GM12878 (cell line): ENCODE measurements at regions not wholly inside any gene's neighbourhood (a gene's known extent, or its start where the extent isn't known, plus 50 kb on each side); places are given as distances from the start of the nearest gene placed in this dataset.

ENCODE experiments used
- ATAC-seq: fragments of 200-7000 bp; cut with Tn5 transposase; 3 replicates; pipeline ENCODE4 v1.9.1; 2020; ENCODE audit warnings: mild to moderate bottlenecking, moderate library complexity
- BruUV-seq: library from RNA; stranded (reverse); fragments of 400-500 nt; replicated peaks from 2 replicates; lab custom pipeline; 2021; lab: Mats Ljungman, UMichigan
- CTCF ChIA-PET: fragments of 300-600 bp; sonication (Branson Sonifier 250); formaldehyde crosslinking; extraction: SDS; loops from one replicate; lab custom pipeline; 2021; ENCODE audit warnings: inconsistent platforms; lab: Yijun Ruan, JAX
- POLR2A ChIA-PET: fragments of 350-600 bp; formaldehyde crosslinking; extraction: SDS; loops from one replicate; lab custom pipeline; 2021; ENCODE audit warnings: inconsistent platforms; lab: Charles Lee
- RAD21 ChIA-PET: fragments of 300-600 bp; sonication (Branson Sonifier 250); formaldehyde crosslinking; loops from one replicate; lab custom pipeline; 2023; ENCODE audit warnings: antibody characterized with exemption; ENCODE audit not compliant: unreplicated experiment; lab: Charles Lee
- SMC1A ChIA-PET: fragments of 300-600 bp; sonication (Branson Sonifier 250); formaldehyde crosslinking; loops from one replicate; lab custom pipeline; 2023; ENCODE audit not compliant: unreplicated experiment, uncharacterized antibody; lab: Charles Lee
- DNase-seq: peaks from one replicate; pipeline ENCODE4 v3.0.0-alpha.2; 2011; ENCODE audit warnings: low read depth, low spot score
- FAIRE-seq: peaks from 3 replicates; lab custom pipeline; 2011; peaks lifted over from hg19 to GRCh38; lab: Jason Lieb, UNC
- H2AFZ ChIP-seq: 2 replicates; pipeline ENCODE4 v1.6.0; 2011; ENCODE audit warnings: low read depth, low read length, control low read depth; ENCODE audit not compliant: control insufficient read depth
- H3K27ac ChIP-seq: 2 replicates; pipeline ENCODE4 v1.5.1; 2011; ENCODE audit warnings: control low read depth; ENCODE audit not compliant: control insufficient read depth, insufficient read depth
- H3K27me3 ChIP-seq, 2 experiments: replicated peaks in 1 of 2; 2 replicates each; pipeline versions ENCODE4 v1.6.0 to v1.6.1; 2011; ENCODE audit warnings: low read length in 1 of 2; ENCODE audit not compliant: control insufficient read depth in 2 of 2, insufficient read depth in 2 of 2
- H3K36me3 ChIP-seq, 2 experiments: 2 replicates each; pipeline ENCODE4 v1.5.1; 2011; ENCODE audit warnings: low read length in 1 of 2; ENCODE audit not compliant: control insufficient read depth in 2 of 2, insufficient read depth in 2 of 2
- H3K4me1 ChIP-seq: 2 replicates; pipeline ENCODE4 v1.6.1; 2011; ENCODE audit warnings: mild to moderate bottlenecking, low read length, moderate library complexity, mixed read lengths; ENCODE audit not compliant: control insufficient read depth, insufficient read depth
- H3K4me2 ChIP-seq: 2 replicates; pipeline ENCODE4 v1.6.0; 2011; ENCODE audit warnings: control low read depth; ENCODE audit not compliant: control insufficient read depth, insufficient read depth
- H3K4me3 ChIP-seq: fragments of 200-600 bp; sonication (generic); 2 replicates; pipeline ENCODE4 v1.5.1; 2016
- H3K79me2 ChIP-seq: 2 replicates; pipeline ENCODE4 v1.6.0; 2011; ENCODE audit warnings: low read length; ENCODE audit not compliant: control insufficient read depth, insufficient read depth
- H3K9ac ChIP-seq: 2 replicates; pipeline ENCODE4 v1.8.0; 2011; ENCODE audit warnings: low read length, control low read depth, mixed read lengths; ENCODE audit not compliant: control insufficient read depth, insufficient read depth
- H3K9me3 ChIP-seq: replicated peaks from 3 replicates; pipeline ENCODE4 v1.5.1; 2011; ENCODE audit warnings: mild to moderate bottlenecking, low read length; ENCODE audit not compliant: control insufficient read depth, insufficient read depth
- H4K20me1 ChIP-seq: 2 replicates; pipeline ENCODE4 v1.6.0; 2011; ENCODE audit not compliant: control insufficient read depth, insufficient read depth
- ESRRA ChIP-seq: IDR thresholded peaks from 2 replicates; pipeline ENCODE4 v1.6.1; 2012; ENCODE audit warnings: mild to moderate bottlenecking, low read length, improper control_type of control experiment
- HDAC2 ChIP-seq: fragments of 200-600 bp; sonication (generic); IDR thresholded peaks from 2 replicates; pipeline ENCODE4 v1.6.1; 2017
- IKZF2 ChIP-seq, 2 experiments: fragments of 450-650 bp; IDR thresholded peaks; 2 replicates each; pipeline ENCODE4 v1.6.1; 2017; ENCODE audit warnings: mild to moderate bottlenecking in 2 of 2, moderate library complexity in 2 of 2
- IRF3 ChIP-seq: fragments of 450-650 bp; IDR thresholded peaks from 2 replicates; pipeline ENCODE4 v1.6.1; 2014; ENCODE audit warnings: mild to moderate bottlenecking
- NFIC ChIP-seq: IDR thresholded peaks from 2 replicates; pipeline ENCODE4 v1.6.1; 2012; ENCODE audit warnings: low read depth, mild to moderate bottlenecking, inconsistent platforms, low read length, moderate library complexity
- PKNOX1 ChIP-seq: fragments of 450-650 bp; IDR thresholded peaks from 2 replicates; pipeline ENCODE4 v1.6.1; 2016; ENCODE audit warnings: mild to moderate bottlenecking
- RAD21 ChIP-seq: IDR thresholded peaks from 2 replicates; pipeline ENCODE4 v1.6.1; 2011; ENCODE audit warnings: mild to moderate bottlenecking, low read depth, low read length, moderate library complexity; ENCODE audit not compliant: insufficient read depth
- RFX5 ChIP-seq: IDR thresholded peaks from 2 replicates; pipeline ENCODE4 v1.6.1; 2011; ENCODE audit warnings: low read depth, low read length, improper control_type of control experiment
- SMAD5 ChIP-seq: IDR thresholded peaks from 2 replicates; pipeline ENCODE4 v1.6.1; 2016; ENCODE audit warnings: antibody characterized with exemption, low read depth
- SPI1 ChIP-seq: IDR thresholded peaks from 2 replicates; pipeline ENCODE4 v1.6.1; 2011; ENCODE audit warnings: low read depth, mild to moderate bottlenecking, low read length, moderate library complexity, borderline replicate concordance; ENCODE audit not compliant: insufficient read depth
- SRF ChIP-seq, 2 experiments: IDR thresholded peaks; 2 replicates each; pipeline ENCODE4 v1.6.1; 2011; ENCODE audit warnings: low read depth in 2 of 2, low read length in 2 of 2, mild to moderate bottlenecking in 1 of 2, moderate library complexity in 1 of 2
- STAT3 ChIP-seq: IDR thresholded peaks from 2 replicates; pipeline ENCODE4 v1.6.1; 2011; ENCODE audit warnings: low read depth, low read length, improper control_type of control experiment
- WGBS: methylation state at CpG from one replicate; pipeline ENCODE4 v1.1.6; 2016; ENCODE audit warnings: low lambda C conversion rate; ENCODE audit not compliant: insufficient replicate concordance, insufficient coverage; ENCODE audit errors: missing lambda C conversion rate; 5-methylcytosine and 5-hydroxymethylcytosine counted together
- in situ Hi-C: fragments of 300-500 bp; cut with MboI; formaldehyde crosslinking; loops from 9 replicates; pipeline ENCODE4 v1.14.3; 2018; ENCODE audit warnings: mixed read lengths
- intact Hi-C: fragments of 100-400 bp; cut with micrococcal nuclease; formaldehyde crosslinking; loops from one replicate; pipeline ENCODE4 v1.14.2; 2022; ENCODE audit not compliant: unreplicated experiment

GRCh38 chr18:42156281-42156680, 201.2 kb downstream of the PIK3C3 start:
- DNase-seq = no peak
- Histone ChIP-seq H3K4me1 (no peaks in the 10 kb centered on the region), H3K9ac (no peak overlapping the region), H4K20me1 (no peaks in the 10 kb centered on the region), H3K27ac (no peak overlapping the region), H3K27me3 (no peaks in the 10 kb centered on the region), H3K4me2 (no peak overlapping the region), H3K9me3 (no peaks in the 10 kb centered on the region), H3K4me3 (no peak overlapping the region), H2AFZ (no peak overlapping the region), H3K36me3 (no peaks in the 10 kb centered on the region), H3K79me2 (no peaks in the 10 kb centered on the region)
- ChIA-PET CTCF (interaction anchor here (1.5 kb wide), 1 partner anchor 103 kb away, joined by 6 read pairs; no protein-coding TSS in a partner anchor), SMC1A (interaction anchor here (0.8 to 2.7 kb wide), 5 partner anchors 32 to 119 kb away, joined by 3 to 15 read pairs (median 4); no protein-coding TSS in a partner anchor), POLR2A (no interaction called here), RAD21 (interaction anchor here (1.4 to 1.7 kb wide), 2 partner anchors 42 to 62 kb away, joined by 3 to 5 read pairs; no protein-coding TSS in a partner anchor)
- no peak for ATAC-seq
- TF ChIP-seq RAD21 (no peak), HDAC2 (no peak)
- in situ Hi-C loops = no loop called here
- BruUV-seq = no TSS peak
- intact Hi-C loops = no loop called here
- FAIRE-seq = no peak

- ChIA-PET SMC1A (interaction anchor here (0.7 to 2.7 kb wide), 5 partner anchors 11 to 118 kb away, joined by 3 to 15 read pairs (median 4); no protein-coding TSS in a partner anchor), CTCF (interaction anchor here (1.1 to 1.5 kb wide), 2 partner anchors 13 to 104 kb away, joined by 4 to 6 read pairs; no protein-coding TSS in a partner anchor), POLR2A (no interaction called here), RAD21 (interaction anchor here (1.7 kb wide), 1 partner anchor 43 kb away, joined by 5 read pairs; no protein-coding TSS in a partner anchor)
- no peaks in the 10 kb centered on the region for H3K9me3 ChIP-seq
- in situ Hi-C loops (no loop called here), intact Hi-C loops (no loop called here)
- no peaks in the 10 kb centered on the region for H3K79me2 ChIP-seq
- H3K4me1 ChIP-seq = no peaks in the 10 kb centered on the region
- no peaks in the 10 kb centered on the region for H3K27me3 ChIP-seq
- no peak overlapping the region for H3K9ac ChIP-seq
- no peak overlapping the region for H3K4me3 ChIP-seq
- no peak overlapping the region for H3K27ac ChIP-seq
- WGBS = 54% methylated on average over 1 of the region's 1 CpG
- H2AFZ ChIP-seq = no peak overlapping the region
- H3K36me3 ChIP-seq = no peaks in the 10 kb centered on the region
- no peak overlapping the region for H3K4me2 ChIP-seq
- BruUV-seq = no TSS peak
- no peak for DNase-seq
- TF ChIP-seq STAT3 (no peak), NFIC (no peak), SMAD5 (no peak), IRF3 (no peak), ESRRA (no peak), SRF (IDR thresholded peaks at IDR 0.05; ENCODE audit: low read depth in 2 of 2, low read length in 2 of 2) (no peak), RFX5 (no peak), PKNOX1 (no peak), IKZF2 (IDR thresholded peaks at IDR 0.05) (no peak), SPI1 (no peak)
- no peak for ATAC-seq
- H4K20me1 ChIP-seq = no peaks in the 10 kb centered on the region
- no peak for FAIRE-seq
These were observed 202.4 kb downstream of the PIK3C3 start for GRCh38 chr18:42157420-42157819.
